GM21390 (cell line): ENCODE measurements at regions not wholly inside any gene's neighbourhood (a gene's known extent, or its start where the extent isn't known, plus 50 kb on each side); places are given as distances from the start of the nearest gene placed in this dataset.
A peak's percentile ranks its signal among the peaks of the same experiment; 100 is the strongest.

ENCODE experiments used
- ATAC-seq: cut with Tn5 transposase; IDR thresholded peaks from one replicate; pipeline ENCODE4 v1.9.1; 2021; ENCODE audit not compliant: unreplicated experiment

- ATAC-seq: peak; percentile 30
Measured at GRCh38 chr1:212557739-212558692, 50.5 kb upstream of the ATF3 start.

DNA sequence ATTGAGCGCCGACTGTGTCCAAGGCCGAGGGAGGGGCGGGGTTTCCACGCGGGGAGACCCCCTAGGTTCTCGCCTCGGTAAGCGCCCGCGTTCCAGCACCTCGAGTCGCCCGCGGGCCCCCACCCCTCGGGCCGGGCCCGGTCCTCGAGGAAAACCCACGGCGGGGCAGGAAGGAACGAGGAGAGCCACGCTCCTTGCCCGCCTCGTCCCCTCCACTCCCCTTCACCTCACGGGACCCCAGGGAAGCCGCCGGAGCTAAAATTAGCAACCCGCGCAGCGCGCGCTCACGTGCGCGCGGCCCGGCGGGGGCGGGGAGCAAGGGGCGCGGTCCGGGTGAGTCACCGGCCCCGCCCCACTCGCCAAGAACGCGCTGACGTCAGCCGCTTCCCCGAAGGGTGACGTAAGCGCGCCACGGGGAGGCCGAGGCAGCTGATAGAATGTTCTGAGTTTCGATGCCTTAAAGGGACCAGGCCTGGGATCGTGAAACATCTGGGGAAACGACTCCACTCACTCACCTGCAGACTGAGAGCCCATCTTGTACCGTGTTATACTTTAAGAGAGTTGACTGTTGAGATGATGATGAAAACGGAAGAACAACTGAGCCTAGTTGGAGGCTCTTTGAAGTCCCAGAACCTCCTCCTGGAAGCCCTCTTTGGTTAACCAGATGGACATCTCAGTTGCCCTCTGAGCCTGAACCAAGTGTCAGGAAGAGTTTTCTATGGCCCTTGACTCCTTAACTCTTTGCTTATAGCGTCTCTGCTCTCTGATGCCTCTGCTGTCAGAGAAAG lies 49.7 kb upstream of the ATF3 start:
- ATAC-seq: peak; percentile 97
